DMS 273 (cell line): ENCODE measurements at regions not wholly inside any gene's neighbourhood (a gene's known extent, or its start where the extent isn't known, plus 50 kb on each side); places are given as distances from the start of the nearest gene placed in this dataset.
A peak's percentile ranks its signal among the peaks of the same experiment; 100 is the strongest.
"Not testable (repeated sequence)": the region's sequence is repeated elsewhere in the genome, so short reads cannot be mapped to it uniquely, and the experiment has no call there.

Experiments used
- DNase-seq: peaks from one replicate; lab custom pipeline; 2025; ENCODE audit not compliant: unreplicated experiment; lab: John Stamatoyannopoulos, UW

DNA sequence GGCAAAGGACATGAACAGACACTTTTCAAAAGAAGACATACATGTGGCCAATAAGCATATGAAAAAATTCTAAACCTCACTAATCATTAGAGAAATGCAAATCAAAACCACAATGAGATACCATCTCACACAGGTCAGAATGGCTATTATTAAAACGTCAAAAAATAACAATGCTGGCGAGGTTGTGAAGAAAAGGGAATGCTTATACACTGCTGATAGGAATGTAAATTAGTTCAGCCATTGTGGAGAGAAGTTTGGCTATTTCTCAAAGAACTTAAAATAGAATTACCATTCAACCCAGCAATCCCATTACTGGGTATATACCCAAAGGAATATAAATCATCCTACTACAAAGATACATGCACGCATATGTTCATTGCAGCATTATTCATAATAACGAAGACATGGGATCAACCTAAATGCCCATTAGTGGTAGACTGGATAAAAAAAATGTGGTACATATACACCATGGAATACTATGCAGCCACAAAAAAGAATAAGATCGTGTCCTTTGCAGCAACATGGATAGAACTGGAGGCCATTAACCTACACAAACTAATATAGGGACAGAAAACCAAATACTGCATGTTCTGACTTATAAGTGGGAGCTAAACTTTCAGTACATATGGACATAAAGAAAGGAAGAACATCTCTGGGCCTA, 101.7 kb downstream of the KLF5 start:
- DNase-seq, result not testable (repeated sequence)

DNA sequence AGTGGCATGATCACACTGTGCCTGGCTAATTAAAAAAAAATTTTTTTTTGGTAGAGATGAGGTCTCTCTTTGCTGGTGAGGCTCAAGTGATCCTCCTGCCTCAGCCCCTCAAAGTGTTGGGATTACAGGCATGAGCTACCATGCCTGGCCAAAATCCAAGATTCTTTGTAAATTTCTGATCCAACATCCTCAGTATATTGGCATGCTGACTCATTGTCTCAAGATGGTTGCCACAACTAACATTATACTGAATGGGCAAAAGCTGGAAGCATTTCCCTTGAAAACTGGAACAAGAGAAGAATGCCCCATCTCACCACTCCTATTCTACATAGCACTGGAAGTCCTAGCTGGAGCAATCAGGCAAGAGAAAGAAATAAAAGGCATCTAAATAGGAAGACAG, 100.0 kb downstream of the KLF5 start:
- DNase-seq, result no peak

DNA sequence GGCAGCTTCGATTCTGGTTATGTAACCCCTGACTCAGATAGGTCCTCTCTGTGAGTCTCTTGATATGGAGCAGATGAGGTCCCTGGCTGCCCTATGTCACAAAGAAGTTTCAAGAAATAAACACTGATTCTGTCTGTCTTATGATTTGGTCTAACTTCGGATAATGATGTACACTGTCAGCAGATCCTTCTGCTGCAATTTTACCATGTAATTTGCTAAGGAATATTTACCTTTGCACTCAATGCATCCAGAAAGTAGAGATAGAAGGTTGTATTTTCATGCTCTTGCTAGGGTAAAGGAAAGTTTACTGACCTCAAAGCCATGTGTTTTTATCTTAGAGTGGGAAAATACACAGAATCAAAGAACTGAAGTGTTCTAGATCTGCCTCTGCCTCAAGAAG, 98.2 kb downstream of the KLF5 start:
- no peak for DNase-seq

DNA sequence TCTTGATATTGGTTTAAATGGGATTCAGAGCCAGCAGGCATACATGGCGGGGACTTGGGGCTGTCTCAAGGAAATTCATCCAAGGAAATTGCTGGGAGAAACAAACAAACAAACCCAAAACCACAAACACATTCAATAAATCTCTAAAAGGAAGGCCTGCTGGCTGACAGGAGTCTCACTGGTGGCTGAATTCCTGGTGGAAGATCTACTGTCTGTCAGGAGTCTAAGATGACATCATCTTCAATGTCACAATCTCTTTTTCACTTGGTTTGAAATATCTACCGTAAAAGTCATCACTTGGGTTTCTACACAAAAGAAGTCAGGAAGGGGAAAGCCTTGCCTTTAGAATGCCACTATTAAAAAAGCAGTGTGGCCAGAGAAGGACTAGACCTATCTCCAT, 87.9 kb downstream of the KLF5 start:
- DNase-seq, result no peak

DNA sequence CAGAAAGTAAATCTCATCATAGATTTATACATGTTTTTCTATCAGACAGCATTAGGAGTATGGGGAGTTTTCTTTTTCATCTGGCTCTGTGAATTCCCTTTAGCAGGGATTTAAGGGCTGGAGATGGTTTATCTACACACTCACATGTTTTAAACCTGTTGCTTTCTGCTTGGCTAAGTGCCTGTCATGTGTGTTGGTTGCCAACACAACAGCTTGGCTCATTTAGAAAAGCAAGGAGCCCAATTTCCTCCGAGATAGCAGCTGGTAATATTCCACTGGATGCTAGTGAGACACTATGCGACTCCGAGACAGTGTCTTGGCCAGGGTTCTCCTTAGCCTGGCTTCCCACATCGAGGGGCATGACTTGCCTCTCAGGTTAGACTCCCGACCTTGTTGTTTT, 83.3 kb downstream of the KLF5 start:
- DNase-seq, result peak; percentile 66

DNA sequence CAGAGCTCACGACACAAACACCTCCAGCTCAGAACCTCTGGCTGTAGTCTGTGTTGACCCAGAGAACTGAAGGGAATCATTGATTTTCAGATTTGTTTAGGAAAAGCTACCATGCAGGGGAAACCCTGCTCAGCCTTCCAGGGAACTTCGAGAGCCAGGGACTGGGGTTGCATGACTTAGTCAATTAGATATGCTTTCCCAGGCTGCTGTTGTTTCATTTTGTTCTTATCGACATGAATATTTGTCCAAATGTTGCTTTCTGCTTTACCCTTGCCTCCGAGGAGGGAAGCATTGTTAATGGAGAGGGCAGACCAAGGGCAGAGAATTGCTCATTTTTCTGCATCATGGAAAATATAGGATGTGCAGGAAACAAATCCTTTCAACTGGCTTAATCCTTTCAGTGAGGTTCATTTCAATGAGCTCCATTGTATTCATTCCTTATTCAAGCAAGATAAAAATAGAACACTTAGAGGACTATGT, 82.5 kb downstream of the KLF5 start:
- no peak for DNase-seq

DNA sequence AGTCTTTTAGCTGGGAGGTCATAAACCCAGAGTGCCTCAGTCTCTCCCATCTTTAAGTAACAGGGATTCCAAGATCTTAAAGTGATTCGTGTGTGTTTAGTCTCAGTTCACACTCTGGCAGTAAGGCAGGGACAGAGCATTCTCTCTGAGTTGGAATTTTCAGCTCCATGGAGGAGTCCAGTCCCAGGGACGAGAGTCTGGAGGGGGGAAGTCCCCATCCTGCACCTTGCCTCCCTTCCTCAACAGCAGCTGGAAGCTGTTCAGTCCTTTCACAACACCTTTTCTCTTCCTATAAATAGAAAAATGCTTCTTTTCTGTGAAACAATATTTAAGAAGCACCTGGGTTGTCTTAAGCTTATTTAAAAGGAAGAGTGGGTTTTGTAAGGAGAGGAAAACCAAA, 82.0 kb downstream of the KLF5 start:
- DNase-seq, result no peak

DNA sequence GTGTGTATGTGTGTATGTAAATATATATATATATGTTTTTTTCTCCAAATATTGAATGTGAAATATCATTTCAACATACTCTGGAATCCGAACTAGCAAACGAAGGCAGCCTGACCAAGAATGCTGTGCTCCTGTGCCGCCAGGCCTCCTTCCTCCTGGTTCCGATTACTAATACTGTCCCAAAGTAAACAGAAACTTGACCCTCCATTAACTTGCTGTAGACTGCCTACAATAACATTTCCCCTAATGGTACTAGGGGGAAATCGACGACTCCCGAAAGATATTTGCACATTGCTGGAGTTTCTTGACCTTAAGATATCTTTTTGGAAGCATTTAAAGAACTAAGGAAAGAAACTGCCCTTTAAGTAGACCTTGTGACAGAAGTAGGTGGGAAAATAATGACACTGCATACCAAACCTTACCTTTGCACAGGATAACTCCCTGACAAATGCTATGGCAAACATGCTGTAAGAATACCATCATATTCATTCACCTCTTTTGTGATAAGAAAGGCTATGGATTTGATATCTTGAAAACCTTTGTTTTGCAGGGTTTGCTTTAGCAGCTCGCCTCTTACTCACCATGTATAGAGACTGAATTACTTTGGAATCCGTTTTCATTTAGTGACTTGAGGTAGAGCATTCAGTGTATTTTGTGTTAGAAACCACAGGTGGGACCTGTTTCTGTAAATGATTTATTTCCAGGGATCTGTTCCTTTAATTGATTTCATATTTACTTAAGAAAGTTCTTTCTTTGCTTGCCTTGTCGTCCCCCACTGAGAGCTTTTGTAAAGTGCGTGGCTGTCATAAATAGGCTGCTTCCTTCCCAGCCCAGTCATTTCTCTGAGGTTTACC, 80.1 kb downstream of the KLF5 start:
- no peak for DNase-seq

DNA sequence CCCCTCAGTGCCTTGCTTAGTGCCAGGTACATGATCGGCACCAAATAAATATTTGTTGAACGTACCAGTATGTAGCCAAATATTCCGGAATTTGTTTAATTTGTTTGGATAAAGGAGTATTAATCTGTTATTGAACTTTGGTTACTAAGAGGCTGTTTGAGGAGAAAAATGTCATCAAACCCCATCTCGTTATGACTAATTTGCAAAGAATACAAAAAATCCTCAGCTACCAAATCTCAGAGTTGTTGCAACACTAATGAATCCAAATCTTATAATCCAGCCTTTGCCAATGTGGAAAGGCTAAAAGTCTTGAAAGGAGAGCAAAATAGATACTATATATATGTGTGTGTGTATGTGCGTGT, 79.5 kb downstream of the KLF5 start:
- no peak for DNase-seq

DNA sequence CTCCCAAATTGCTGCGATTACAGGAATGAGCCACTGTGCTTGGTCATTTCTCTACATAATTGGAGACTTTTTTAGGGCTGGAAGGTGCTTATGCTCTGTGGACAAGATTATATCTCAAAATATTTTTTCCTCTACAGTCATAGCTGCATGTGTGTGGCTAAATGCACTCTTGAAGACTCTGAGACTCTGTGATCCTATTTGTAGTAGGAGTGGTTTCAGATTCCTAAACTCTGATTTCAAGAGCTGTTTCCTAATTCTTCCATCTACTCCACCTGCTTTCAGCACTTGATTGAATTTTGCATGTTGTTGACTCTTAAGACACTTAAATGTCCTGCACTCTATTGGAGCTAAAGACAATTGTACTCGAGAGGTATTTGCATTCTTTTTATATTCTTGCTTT, 78.0 kb downstream of the KLF5 start:
- DNase-seq, result no peak

DNA sequence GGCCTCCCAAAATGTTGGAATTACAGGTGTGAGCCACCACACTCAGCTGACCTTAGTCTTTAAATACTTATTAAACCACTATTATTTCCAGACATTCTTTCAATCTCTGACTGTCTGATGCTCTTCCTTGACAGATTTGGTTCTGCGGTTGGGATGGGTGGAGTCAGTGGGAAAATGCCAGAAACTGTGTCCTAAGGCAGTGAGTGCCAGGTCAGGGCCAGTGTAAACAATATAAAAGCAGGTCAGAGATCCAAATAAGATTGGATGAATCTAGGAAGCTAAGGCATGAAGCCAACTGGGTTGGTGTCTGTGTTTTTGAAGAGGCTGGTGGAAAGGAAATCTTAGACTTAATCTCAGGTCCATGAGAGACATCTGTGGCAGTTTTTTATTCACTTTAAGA, 74.7 kb downstream of the KLF5 start:
- no peak for DNase-seq

DNA sequence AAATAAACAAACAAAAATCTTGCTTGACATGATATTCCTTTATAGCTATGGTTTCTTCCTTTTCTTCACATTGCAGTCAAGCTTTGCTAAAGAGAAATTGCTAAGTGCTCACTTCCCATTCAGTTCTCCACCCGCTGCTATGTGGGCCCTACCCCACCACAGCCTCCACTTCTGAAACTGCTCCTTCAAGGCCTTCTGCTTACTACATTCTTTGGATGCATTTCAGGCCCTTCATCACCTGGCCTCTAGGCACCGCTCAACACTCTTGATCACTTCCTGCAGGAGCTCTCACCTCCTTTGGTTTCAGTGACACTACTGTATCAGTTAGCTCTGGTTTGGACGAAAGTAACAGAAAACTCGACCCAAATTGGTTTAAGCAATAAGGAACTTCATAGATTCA, 72.4 kb downstream of the KLF5 start:
- no peak for DNase-seq

DNA sequence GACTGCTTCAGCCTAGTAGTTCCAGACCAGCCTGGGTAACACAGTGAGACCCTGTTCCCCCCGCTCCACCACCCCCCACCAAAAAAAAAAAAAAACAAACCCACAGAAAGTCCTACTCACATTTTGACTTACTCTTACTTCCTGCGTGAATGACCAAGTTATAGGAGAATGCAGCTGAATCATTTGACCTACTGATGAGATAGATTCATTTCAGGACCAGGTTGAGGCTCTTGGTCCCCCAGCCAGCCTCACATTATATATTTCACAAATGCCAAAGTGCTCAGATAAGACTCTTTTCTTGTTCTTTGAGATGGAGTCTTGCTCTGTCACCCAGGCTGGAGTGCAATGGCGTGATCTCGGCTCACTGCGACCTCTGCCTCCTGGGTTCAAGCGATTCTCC, 70.2 kb downstream of the KLF5 start:
- no peak for DNase-seq
